CD4-positive, alpha-beta memory T cell (primary cell): ENCODE measurements at regions not wholly inside any gene's neighbourhood (a gene's known extent, or its start where the extent isn't known, plus 50 kb on each side); places are given as distances from the start of the nearest gene placed in this dataset.

Experiments used
- CTCF ChIA-PET: fragments of 350-600 bp; sonication (Branson Sonifier 250); formaldehyde crosslinking; loops from one replicate; lab custom pipeline; 2021; ENCODE audit warnings: inconsistent platforms; ENCODE audit not compliant: partially characterized antibody; lab: Charles Lee
- POLR2A ChIA-PET: fragments of 350-600 bp; sonication (Branson Sonifier 250); formaldehyde crosslinking; loops from one replicate; lab custom pipeline; 2021; ENCODE audit not compliant: partially characterized antibody; lab: Charles Lee
- DNase-seq, 5 donors: peaks; one replicate each; pipeline versions ENCODE4 v3.0.0 to v3.0.0-alpha.2; 2020 to 2022; ENCODE audit warnings: mixed read lengths in 1 of 5
- H3K27ac ChIP-seq: one replicate; pipeline ENCODE4 v1.7.0; 2013; ENCODE audit warnings: low read depth, low read length
- H3K27me3 ChIP-seq: 2 replicates; pipeline ENCODE4 v1.7.0; 2013; ENCODE audit warnings: mild to moderate bottlenecking, low read length, moderate library complexity; ENCODE audit not compliant: insufficient read depth
- H3K36me3 ChIP-seq: 2 replicates; pipeline ENCODE4 v1.7.0; 2013; ENCODE audit warnings: mild to moderate bottlenecking, low read length, moderate library complexity; ENCODE audit not compliant: insufficient read depth
- H3K4me1 ChIP-seq: 2 replicates; pipeline ENCODE4 v1.7.0; 2013; ENCODE audit warnings: mild to moderate bottlenecking, low read length, moderate library complexity; ENCODE audit not compliant: insufficient read depth
- H3K4me3 ChIP-seq, 2 donors: one replicate each; pipeline ENCODE4 v1.7.0; 2013; ENCODE audit warnings: low read length in 2 of 2, mild to moderate bottlenecking in 1 of 2
- H3K9me3 ChIP-seq, 2 donors: one replicate each; pipeline ENCODE4 v1.7.0; 2013; ENCODE audit warnings: low read length in 2 of 2, control low read depth in 1 of 2; ENCODE audit not compliant: control insufficient read depth in 1 of 2
- H3K27ac Mint-ChIP-seq, 7 donors: one replicate each; pipeline ENCODE4 v1.8.0; 2020 to 2021; ENCODE audit warnings: mixed read lengths in 7 of 7, mild to moderate bottlenecking in 6 of 7, inconsistent platforms in 3 of 7, moderate library complexity in 3 of 7
- H3K27me3 Mint-ChIP-seq, 2 donors: one replicate each; pipeline ENCODE4 v1.8.0; 2020 to 2021; ENCODE audit warnings: mixed read lengths in 2 of 2
- H3K36me3 Mint-ChIP-seq, 2 donors: one replicate each; pipeline ENCODE4 v1.8.0; 2020 to 2021; ENCODE audit warnings: mixed read lengths in 2 of 2, inconsistent platforms in 1 of 2, mild to moderate bottlenecking in 1 of 2
- H3K4me1 Mint-ChIP-seq, 4 donors: one replicate each; pipeline ENCODE4 v1.8.0; 2020 to 2021; ENCODE audit warnings: mixed read lengths in 4 of 4, mild to moderate bottlenecking in 1 of 4
- H3K4me3 Mint-ChIP-seq, 8 donors: one replicate each; pipeline ENCODE4 v1.8.0; 2020 to 2021; ENCODE audit warnings: mixed read lengths in 8 of 8, mild to moderate bottlenecking in 7 of 8, moderate library complexity in 6 of 8, inconsistent platforms in 3 of 8
- H3K9me3 Mint-ChIP-seq, 8 donors: one replicate each; pipeline ENCODE4 v1.8.0; 2020 to 2021; ENCODE audit warnings: mixed read lengths in 8 of 8, mild to moderate bottlenecking in 5 of 8, inconsistent platforms in 3 of 8, moderate library complexity in 1 of 8
- intact Hi-C: fragments of 100-400 bp; cut with micrococcal nuclease; formaldehyde crosslinking; loops from one replicate; pipeline ENCODE4 v1.15.1; 2023

DNA sequence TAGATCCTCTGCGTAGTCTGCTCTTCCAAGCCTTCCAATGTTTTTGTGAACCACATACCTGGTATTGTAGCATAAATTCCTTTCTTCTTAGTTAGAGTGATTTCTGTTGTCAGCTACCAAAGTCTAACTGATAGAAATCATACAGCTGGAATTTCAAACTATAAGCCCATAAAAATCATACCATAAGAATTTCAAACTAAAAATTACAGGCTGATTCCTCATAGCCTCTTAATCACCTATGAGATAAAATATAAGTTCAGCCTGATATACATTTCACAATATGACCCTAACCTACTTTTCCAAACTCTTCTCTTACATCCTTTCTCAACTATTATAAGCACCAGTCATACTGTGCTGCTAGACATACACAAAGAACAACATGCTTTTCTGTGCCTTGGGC lies 64.8 kb downstream of the PTHLH start:
- H3K36me3 ChIP-seq, result no peaks in the 10 kb centered on the region
- ChIA-PET CTCF (no interaction called here), POLR2A (no interaction called here)
- no peaks in the 10 kb centered on the region for H3K4me1 ChIP-seq
- no peaks in the 10 kb centered on the region for H3K27me3 ChIP-seq
- Mint-ChIP-seq H3K27me3 (peaks cover 0 to 4% of the 10 kb centered on the region in 2 donors), H3K36me3 (no peaks in the 10 kb centered on the region), H3K9me3 (peaks cover 0 to 7% (median 2%) of the 10 kb centered on the region in 8 donors), H3K4me3 (no peak overlapping the region), H3K27ac (no peak overlapping the region), H3K4me1 (no peaks in the 10 kb centered on the region)
- H3K27ac ChIP-seq, result no peak overlapping the region
- DNase-seq, result no peak
- no peak overlapping the region for H3K4me3 ChIP-seq
- no peaks in the 10 kb centered on the region for H3K9me3 ChIP-seq
- intact Hi-C loops, result no loop called here

DNA sequence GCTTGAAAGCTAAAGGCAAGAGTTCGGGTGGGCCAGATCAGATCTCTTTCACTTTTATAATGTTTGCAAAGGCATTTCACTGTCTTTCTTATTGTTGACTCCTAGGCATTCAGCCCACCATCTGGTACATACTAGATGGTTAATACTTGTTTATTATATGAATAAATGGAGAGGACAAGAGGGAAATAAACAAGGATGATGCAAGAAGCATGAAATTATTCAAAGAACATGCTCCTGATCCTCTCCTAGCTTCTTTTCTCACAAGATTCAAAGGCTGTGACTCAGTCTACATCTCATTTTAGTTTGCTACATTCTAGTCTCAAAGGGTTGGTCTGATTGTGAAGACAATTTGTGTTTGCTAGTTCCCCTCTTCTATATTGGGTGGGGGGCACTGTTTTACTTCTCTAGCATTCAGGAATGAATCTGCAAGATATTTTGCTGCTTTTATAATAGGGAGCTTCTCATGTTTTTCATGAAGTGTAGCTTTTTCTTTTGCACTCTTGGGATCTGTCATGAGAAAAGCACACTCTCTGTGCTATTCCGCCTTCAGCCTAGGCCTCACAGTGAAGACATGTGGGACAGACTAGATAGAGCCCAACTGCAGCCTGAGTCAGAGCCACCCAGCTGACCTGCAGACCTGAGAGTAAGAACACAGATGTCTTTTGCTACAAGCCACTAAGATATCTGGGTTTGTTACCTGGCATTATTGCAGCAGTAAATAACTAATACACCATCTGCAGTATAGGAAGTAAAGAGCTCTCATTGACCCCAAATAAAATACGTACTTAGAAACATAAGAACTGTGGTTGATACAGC lies 65.7 kb downstream of the PTHLH start:
- ChIA-PET CTCF (no interaction called here), POLR2A (no interaction called here)
- intact Hi-C loops, result no loop called here
- Mint-ChIP-seq H3K27ac (no peak overlapping the region), H3K36me3 (no peaks in the 10 kb centered on the region), H3K4me1 (no peaks in the 10 kb centered on the region), H3K27me3 (peaks cover 0 to 4% of the 10 kb centered on the region in 2 donors), H3K4me3 (no peak overlapping the region), H3K9me3 (peaks cover 0 to 7% (median 2%) of the 10 kb centered on the region in 8 donors)
- Histone ChIP-seq H3K4me1 (no peaks in the 10 kb centered on the region), H3K27me3 (no peaks in the 10 kb centered on the region), H3K36me3 (no peaks in the 10 kb centered on the region), H3K9me3 (no peaks in the 10 kb centered on the region), H3K4me3 (no peak overlapping the region), H3K27ac (no peak overlapping the region)
- no peak for DNase-seq

DNA sequence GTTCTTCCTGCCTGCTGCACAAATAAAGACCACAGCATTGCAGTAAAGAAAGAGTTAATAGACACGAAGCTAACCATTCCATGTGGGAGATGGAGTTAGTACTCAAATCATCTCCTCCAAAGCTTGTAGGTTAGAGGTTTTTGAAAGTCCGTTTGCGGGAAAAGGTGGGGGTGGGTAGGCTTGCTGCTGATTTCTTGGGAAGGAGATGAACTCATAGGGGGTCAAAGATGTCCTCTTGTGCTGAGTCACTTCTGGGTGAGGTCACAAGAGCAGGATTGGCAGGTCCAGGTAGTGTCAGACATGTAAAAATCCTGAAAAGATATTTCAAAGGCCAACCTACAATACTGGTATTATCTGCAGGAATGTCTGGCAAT lies 66.4 kb downstream of the PTHLH start:
- H3K4me3 Mint-ChIP-seq, result no peak overlapping the region
- DNase-seq, result no peak
- ChIA-PET POLR2A (no interaction called here), CTCF (no interaction called here)
- H3K36me3 Mint-ChIP-seq, result no peaks in the 10 kb centered on the region
- no peaks in the 10 kb centered on the region for H3K4me1 Mint-ChIP-seq
- no peak overlapping the region for H3K4me3 ChIP-seq
- no peak overlapping the region for H3K27ac ChIP-seq
- H3K27me3 Mint-ChIP-seq, result peaks cover 0 to 4% of the 10 kb centered on the region in 2 donors
- H3K4me1 ChIP-seq, result no peaks in the 10 kb centered on the region
- H3K9me3 Mint-ChIP-seq, result peaks cover 0 to 5% (median under 1%) of the 10 kb centered on the region in 8 donors
- no peaks in the 10 kb centered on the region for H3K36me3 ChIP-seq
- H3K9me3 ChIP-seq, result no peaks in the 10 kb centered on the region
- no peaks in the 10 kb centered on the region for H3K27me3 ChIP-seq
- intact Hi-C loops, result no loop called here
- H3K27ac Mint-ChIP-seq, result no peak overlapping the region

DNA sequence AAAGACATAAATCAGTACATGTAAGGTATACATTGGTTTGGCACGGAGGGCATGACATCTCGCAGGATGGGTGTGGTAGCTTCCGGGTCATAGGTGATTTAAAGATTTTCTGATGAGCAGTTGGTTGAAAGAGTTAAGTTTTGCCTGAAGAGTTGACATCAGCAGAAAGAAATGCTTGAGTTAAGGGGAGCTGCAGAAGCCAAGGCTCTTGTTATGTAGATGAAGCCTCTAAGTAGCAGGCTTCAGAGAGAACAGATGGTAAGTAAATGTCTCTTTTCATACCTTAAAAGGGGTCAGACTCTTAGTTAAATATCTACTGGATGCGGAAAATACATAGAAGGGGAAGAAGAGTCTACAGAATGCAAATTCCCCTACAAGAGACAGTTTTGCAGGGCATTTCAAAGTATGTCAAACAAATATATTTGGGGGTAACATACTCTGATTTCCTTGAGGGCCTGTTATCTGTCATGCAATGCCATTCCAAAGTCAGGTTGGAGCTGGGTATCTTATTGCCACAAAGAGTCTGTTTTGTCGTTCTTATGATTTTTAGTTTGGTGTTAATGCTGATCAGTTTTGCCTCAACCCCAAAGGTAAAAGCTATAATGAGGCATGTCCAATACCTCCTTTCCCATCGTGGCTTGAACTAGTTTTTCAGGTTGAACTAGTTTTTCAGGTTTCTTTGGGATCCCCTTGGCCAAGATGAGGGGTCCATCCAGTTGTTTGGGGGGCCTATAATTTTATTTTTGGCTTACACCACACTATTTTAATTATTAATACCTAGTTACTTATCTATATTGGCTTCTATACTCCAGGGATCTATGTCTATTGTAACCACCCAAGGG lies 67.0 kb downstream of the PTHLH start:
- Histone ChIP-seq H3K4me3 (no peak overlapping the region), H3K36me3 (no peaks in the 10 kb centered on the region), H3K27me3 (no peaks in the 10 kb centered on the region), H3K9me3 (no peaks in the 10 kb centered on the region), H3K27ac (no peak overlapping the region), H3K4me1 (no peaks in the 10 kb centered on the region)
- peaks cover 0 to 5% (median 0%) of the 10 kb centered on the region in 8 donors for H3K9me3 Mint-ChIP-seq
- intact Hi-C loops, result no loop called here
- H3K27ac Mint-ChIP-seq, result no peak overlapping the region
- ChIA-PET CTCF (no interaction called here), POLR2A (no interaction called here)
- H3K27me3 Mint-ChIP-seq, result peaks cover 1 to 6% of the 10 kb centered on the region in 2 donors
- H3K4me3 Mint-ChIP-seq, result no peak overlapping the region
- no peaks in the 10 kb centered on the region for H3K36me3 Mint-ChIP-seq
- no peaks in the 10 kb centered on the region for H3K4me1 Mint-ChIP-seq
- no peak for DNase-seq

DNA sequence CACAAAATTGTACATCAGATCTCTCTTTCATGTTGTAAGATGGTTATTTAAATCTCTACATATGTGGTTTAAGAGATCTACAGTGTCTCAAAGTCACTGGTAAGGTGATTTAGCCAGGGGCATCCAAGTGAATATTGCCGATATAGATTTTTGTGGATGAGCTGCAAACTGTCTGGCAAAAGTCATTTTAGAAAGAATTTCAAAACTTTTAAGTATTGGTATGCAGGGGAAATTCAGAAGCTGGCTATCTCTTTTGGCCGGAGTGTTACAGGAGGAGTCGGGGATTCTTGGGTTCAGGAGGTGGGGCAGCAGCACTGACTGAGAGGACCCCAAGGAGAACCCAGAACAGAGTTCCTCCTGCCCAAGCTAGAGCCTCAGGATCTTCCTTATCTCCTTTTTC lies 69.9 kb downstream of the PTHLH start:
- Mint-ChIP-seq H3K9me3 (peaks cover 0 to 5% (median 0%) of the 10 kb centered on the region in 8 donors), H3K4me3 (no peak overlapping the region), H3K27me3 (peaks cover 1% of the 10 kb centered on the region in 2 donors), H3K27ac (no peak overlapping the region), H3K36me3 (no peaks in the 10 kb centered on the region), H3K4me1 (no peaks in the 10 kb centered on the region)
- CTCF ChIA-PET, result no interaction called here
- intact Hi-C loops, result no loop called here
- Histone ChIP-seq H3K27ac (no peak overlapping the region), H3K27me3 (no peaks in the 10 kb centered on the region), H3K36me3 (no peaks in the 10 kb centered on the region), H3K9me3 (no peaks in the 10 kb centered on the region), H3K4me1 (no peaks in the 10 kb centered on the region), H3K4me3 (no peak overlapping the region)
- POLR2A ChIA-PET, result no interaction called here
- no peak for DNase-seq

DNA sequence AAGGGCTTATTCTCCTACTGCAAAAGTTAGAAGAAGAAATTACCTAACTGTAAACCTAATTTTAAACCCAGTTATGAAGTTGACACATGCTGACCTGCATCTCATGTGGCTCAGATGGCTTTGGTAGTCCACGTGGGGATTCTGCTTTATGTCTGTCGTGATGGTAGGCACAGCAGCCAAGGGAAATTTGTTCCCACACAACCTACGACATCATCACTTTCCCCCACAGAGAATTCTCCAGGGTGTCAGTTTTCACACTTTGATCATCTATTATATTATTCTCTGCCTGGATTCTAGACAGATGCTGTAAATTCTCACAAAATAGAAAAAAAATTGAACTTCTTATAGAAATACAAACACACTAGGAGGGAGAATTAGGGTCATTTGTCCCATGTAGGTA lies 70.6 kb downstream of the PTHLH start:
- CTCF ChIA-PET, result no interaction called here

More for the DNA sequence above, 70.6 kb downstream of the PTHLH start:
- Mint-ChIP-seq H3K27ac (no peak overlapping the region), H3K4me3 (no peak overlapping the region), H3K36me3 (no peaks in the 10 kb centered on the region), H3K27me3 (peaks cover 1% of the 10 kb centered on the region in 2 donors), H3K4me1 (no peaks in the 10 kb centered on the region), H3K9me3 (peaks cover 0 to 5% (median 0%) of the 10 kb centered on the region in 8 donors)
- Histone ChIP-seq H3K4me1 (no peaks in the 10 kb centered on the region), H3K4me3 (no peak overlapping the region), H3K36me3 (no peaks in the 10 kb centered on the region), H3K27ac (no peak overlapping the region), H3K27me3 (no peaks in the 10 kb centered on the region), H3K9me3 (no peaks in the 10 kb centered on the region)
- intact Hi-C loops, result no loop called here
- POLR2A ChIA-PET, result no interaction called here
- no peak for DNase-seq
